ENCODE measurements at regions not wholly inside any gene's neighbourhood (a gene's known extent, or its start where the extent isn't known, plus 50 kb on each side); places are given as distances from the start of the nearest gene placed in this dataset.

DNA sequence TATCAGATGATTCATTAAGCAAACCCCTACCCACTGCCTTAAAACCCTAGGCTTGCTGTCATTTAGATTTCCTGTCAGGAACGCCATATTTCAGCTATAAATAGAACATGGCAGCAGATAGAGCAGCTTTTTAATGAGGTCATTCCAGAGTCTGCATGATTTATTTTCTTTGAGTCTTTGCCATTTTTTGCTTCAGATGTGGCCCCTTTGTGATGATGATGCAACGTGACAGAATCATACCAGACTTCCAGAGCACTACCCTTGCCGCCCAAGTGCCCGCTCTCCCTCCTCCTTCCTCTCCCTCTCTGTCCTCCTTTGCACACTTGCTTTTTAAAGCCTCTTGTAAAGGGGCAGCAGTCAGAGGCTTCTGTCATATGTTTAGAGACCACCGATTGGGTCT lies 55.5 kb upstream of the TRIM67 start (continued):
- no peak for TF ChIP-seq REST (tag by site-specific recombination; IDR thresholded peaks at IDR 0.05)
- TF ChIP-seq ZNF169 (tag by site-specific recombination; IDR thresholded peaks at IDR 0.05) = no peak
- TF ChIP-seq, protein P1, sequence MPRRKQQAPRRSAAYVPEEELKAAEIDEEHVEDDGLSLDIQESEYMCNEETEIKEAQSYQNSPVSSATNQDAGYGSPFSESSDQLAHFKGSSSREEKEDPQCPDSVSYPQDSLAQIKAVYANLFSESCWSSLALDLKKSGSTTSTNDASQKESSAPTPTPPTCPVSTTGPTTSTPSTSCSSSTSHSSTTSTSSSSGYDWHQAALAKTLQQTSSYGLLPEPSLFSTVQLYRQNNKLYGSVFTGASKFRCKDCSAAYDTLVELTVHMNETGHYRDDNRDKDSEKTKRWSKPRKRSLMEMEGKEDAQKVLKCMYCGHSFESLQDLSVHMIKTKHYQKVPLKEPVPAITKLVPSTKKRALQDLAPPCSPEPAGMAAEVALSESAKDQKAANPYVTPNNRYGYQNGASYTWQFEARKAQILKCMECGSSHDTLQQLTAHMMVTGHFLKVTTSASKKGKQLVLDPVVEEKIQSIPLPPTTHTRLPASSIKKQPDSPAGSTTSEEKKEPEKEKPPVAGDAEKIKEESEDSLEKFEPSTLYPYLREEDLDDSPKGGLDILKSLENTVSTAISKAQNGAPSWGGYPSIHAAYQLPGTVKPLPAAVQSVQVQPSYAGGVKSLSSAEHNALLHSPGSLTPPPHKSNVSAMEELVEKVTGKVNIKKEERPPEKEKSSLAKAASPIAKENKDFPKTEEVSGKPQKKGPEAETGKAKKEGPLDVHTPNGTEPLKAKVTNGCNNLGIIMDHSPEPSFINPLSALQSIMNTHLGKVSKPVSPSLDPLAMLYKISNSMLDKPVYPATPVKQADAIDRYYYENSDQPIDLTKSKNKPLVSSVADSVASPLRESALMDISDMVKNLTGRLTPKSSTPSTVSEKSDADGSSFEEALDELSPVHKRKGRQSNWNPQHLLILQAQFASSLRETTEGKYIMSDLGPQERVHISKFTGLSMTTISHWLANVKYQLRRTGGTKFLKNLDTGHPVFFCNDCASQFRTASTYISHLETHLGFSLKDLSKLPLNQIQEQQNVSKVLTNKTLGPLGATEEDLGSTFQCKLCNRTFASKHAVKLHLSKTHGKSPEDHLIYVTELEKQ (tag by site-specific recombination; IDR thresholded peaks at IDR 0.05; ENCODE audit: borderline replicate concordance) = peak; percentile 93; the same call in 1 of the 2 replicates
- TF ChIP-seq ZSCAN30 (tag by site-specific recombination; IDR thresholded peaks at IDR 0.05) = peak; percentile 82
- TF ChIP-seq ZNF785 (tag by site-specific recombination; IDR thresholded peaks at IDR 0.05) = no peak
- TF ChIP-seq, protein P2, sequence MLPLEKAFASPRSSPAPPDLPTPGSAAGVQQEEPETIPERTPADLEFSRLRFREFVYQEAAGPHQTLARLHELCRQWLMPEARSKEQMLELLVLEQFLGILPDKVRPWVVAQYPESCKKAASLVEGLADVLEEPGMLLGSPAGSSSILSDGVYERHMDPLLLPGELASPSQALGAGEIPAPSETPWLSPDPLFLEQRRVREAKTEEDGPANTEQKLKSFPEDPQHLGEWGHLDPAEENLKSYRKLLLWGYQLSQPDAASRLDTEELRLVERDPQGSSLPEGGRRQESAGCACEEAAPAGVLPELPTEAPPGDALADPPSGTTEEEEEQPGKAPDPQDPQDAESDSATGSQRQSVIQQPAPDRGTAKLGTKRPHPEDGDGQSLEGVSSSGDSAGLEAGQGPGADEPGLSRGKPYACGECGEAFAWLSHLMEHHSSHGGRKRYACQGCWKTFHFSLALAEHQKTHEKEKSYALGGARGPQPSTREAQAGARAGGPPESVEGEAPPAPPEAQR (tag by site-specific recombination; IDR thresholded peaks at IDR 0.05) = peak; percentile 58; the same call in 1 of the 2 replicates
- peak; percentile 82 for TF ChIP-seq ZBTB17 (tag by site-specific recombination; IDR thresholded peaks at IDR 0.05)
- no peak for TF ChIP-seq ZBTB20 (tag by site-specific recombination; IDR thresholded peaks at IDR 0.05)
- TF ChIP-seq ZNF548 (tag by site-specific recombination; IDR thresholded peaks at IDR 0.05) = no peak; the same call in 1 of the 2 replicates
- peak; percentile 75 for TF ChIP-seq ZNF513 (tag by site-specific recombination; IDR thresholded peaks at IDR 0.05)
- peak; percentile 78 for TF ChIP-seq ZNF610 (tag by site-specific recombination; IDR thresholded peaks at IDR 0.05; ENCODE audit: borderline replicate concordance)
- peak; percentile 91 for TF ChIP-seq ZNF324 (tag by site-specific recombination; IDR thresholded peaks at IDR 0.05)
- TF ChIP-seq ZNF423 (tag by site-specific recombination; IDR thresholded peaks at IDR 0.05) = no peak
- TF ChIP-seq ZBTB21 (tag by site-specific recombination; IDR thresholded peaks at IDR 0.05) = peak; percentile 92
- peak; percentile 76 for TF ChIP-seq YY2 (tag by site-specific recombination; IDR thresholded peaks at IDR 0.05)
- 0 out of 2 replicates have a peak, but pooled peaks have one; percentile 61 for TF ChIP-seq MZF1 (tag by site-specific recombination; IDR thresholded peaks at IDR 0.05; ENCODE audit: borderline replicate concordance)
- TF ChIP-seq ZNF580 (tag by site-specific recombination; IDR thresholded peaks at IDR 0.05) = peak; percentile 83; the same call in 1 of the 2 replicates
- TF ChIP-seq ZNF2 (tag by site-specific recombination; IDR thresholded peaks at IDR 0.05) = 0 out of 2 replicates have a peak, but pooled peaks have one; percentile 19
- TF ChIP-seq PRDM10 (tag by site-specific recombination; IDR thresholded peaks at IDR 0.05) = peak; percentile 67; the same call in 1 of the 2 replicates
- no peak for TF ChIP-seq EGR2 (tag by site-specific recombination; IDR thresholded peaks at IDR 0.05; ENCODE audit: low read depth)
- TF ChIP-seq ZNF843 (tag by site-specific recombination; IDR thresholded peaks at IDR 0.05) = peak; percentile 86
- peak; percentile 79; the same call in 1 of the 2 replicates for TF ChIP-seq ZNF639 (tag by site-specific recombination; IDR thresholded peaks at IDR 0.05)
- no peak for TF ChIP-seq ZNF621 (tag by site-specific recombination; IDR thresholded peaks at IDR 0.05)
- TF ChIP-seq ZNF37A (tag by site-specific recombination; IDR thresholded peaks at IDR 0.05) = no peak

All from HEK293 (cell line).